A673 (cell line): ENCODE measurements at regions not wholly inside any gene's neighbourhood (a gene's known extent, or its start where the extent isn't known, plus 50 kb on each side); places are given as distances from the start of the nearest gene placed in this dataset.

Experiments
- CTCF ChIP-seq: fragments of 300-800, 200-600 bp; sonication (generic); conservative IDR thresholded peaks from 2 replicates; pipeline ENCODE4 v1.5.1; 2017; ENCODE audit warnings: low read depth, mild to moderate bottlenecking, antibody characterized with exemption, low read length, moderate library complexity, mixed read lengths
- EZH2 ChIP-seq: fragments of 200-600 bp; sonication (generic); IDR thresholded peaks from 2 replicates; pipeline ENCODE4 v1.6.1; 2017; ENCODE audit warnings: borderline replicate concordance, low read depth, mild to moderate bottlenecking, mixed read lengths, antibody characterized with exemption, low read length; ENCODE audit not compliant: poor library complexity, severe bottlenecking

- TF ChIP-seq EZH2: no peak
- no peak for TF ChIP-seq CTCF
Measured at GRCh38 chr13:99671746-99672145, 170.5 kb downstream of the TM9SF2 start.
